Skin epidermis (tissue), 12 donors: ENCODE measurements at regions not wholly inside any gene's neighbourhood (a gene's known extent, or its start where the extent isn't known, plus 50 kb on each side); places are given as distances from the start of the nearest gene placed in this dataset.
A peak's percentile ranks its signal among the peaks of the same experiment; 100 is the strongest.
"Not testable (repeated sequence)": the region's sequence is repeated elsewhere in the genome, so short reads cannot be mapped to it uniquely, and the experiment has no call there.

Experiments
- H3K27ac ChIP-seq, 21 experiments: fragments of 200-600 bp; sonication (generic) in 11 of 21; one replicate each; pipeline ENCODE4 v1.5.0; 2020; ENCODE audit warnings: mild to moderate bottlenecking in 3 of 21, inconsistent platforms in 2 of 21, moderate library complexity in 2 of 21
- H3K4me3 ChIP-seq, 7 experiments: fragments of 200-600 bp; sonication (generic) in 2 of 7; one replicate each; pipeline ENCODE4 v1.5.0; 2020; ENCODE audit warnings: inconsistent platforms in 2 of 7, mild to moderate bottlenecking in 2 of 7, moderate library complexity in 1 of 7

GRCh38 chr11:119586181-119586580, 142.8 kb downstream of the NECTIN1 start:
- no peak overlapping the region for H3K4me3 ChIP-seq
- peak overlapping the region in 11 of 21 experiments; percentile 79 to 96 (median 86) for H3K27ac ChIP-seq

- H3K4me3 ChIP-seq = peak overlapping the region; percentile 25 to 37 (median 33)
- H3K27ac ChIP-seq = peak overlapping the region; percentile 15 to 96 (median 86)
Observed at GRCh38 chr11:119585043-119585781, 143.8 kb downstream of the NECTIN1 start.

GRCh38 chr11:119584193-119585042, 144.6 kb downstream of the NECTIN1 start:
- H3K4me3 ChIP-seq = peak overlapping the region; percentile 25 to 37 (median 33)
- peak overlapping the region; percentile 15 to 96 (median 86) for H3K27ac ChIP-seq

- Histone ChIP-seq H3K4me3 (no peak overlapping the region), H3K27ac (peak overlapping the region in 8 of 21 experiments; percentile 80 to 96 (median 88))
Observed at GRCh38 chr11:119583585-119583984, 145.4 kb downstream of the NECTIN1 start.

GRCh38 chr11:119581396-119581795, 147.6 kb downstream of the NECTIN1 start:
- H3K27ac ChIP-seq, H3K4me3 ChIP-seq: not testable (repeated sequence)

GRCh38 chr11:119580751-119581150, 148.2 kb downstream of the NECTIN1 start:
- Histone ChIP-seq H3K4me3 (no peak overlapping the region), H3K27ac (no peak overlapping the region)

- no peak overlapping the region for H3K27ac ChIP-seq
- no peak overlapping the region for H3K4me3 ChIP-seq
Observed at GRCh38 chr11:119580081-119580480, 148.9 kb downstream of the NECTIN1 start.

- no peak overlapping the region for H3K27ac ChIP-seq
- no peak overlapping the region for H3K4me3 ChIP-seq
Observed at GRCh38 chr11:119578521-119579191, 150.3 kb downstream of the NECTIN1 start.

- Histone ChIP-seq H3K4me3 (no peak overlapping the region), H3K27ac (peak overlapping the region in 1 of 21 experiments; percentile 30)
Observed at GRCh38 chr11:119573858-119574257, 150.9 kb upstream of the THY1 start.

GRCh38 chr11:119572481-119573424, 149.8 kb upstream of the THY1 start:
- peak overlapping the region in 7 of 21 experiments; percentile 27 to 67 (median 45) for H3K27ac ChIP-seq
- H3K4me3 ChIP-seq = no peak overlapping the region

GRCh38 chr11:119571311-119571710, 148.3 kb upstream of the THY1 start:
- Histone ChIP-seq H3K27ac (peak overlapping the region in 2 of 21 experiments; percentile 16 to 17), H3K4me3 (no peak overlapping the region)

GRCh38 chr11:119567688-119568582, 145.0 kb upstream of the THY1 start:
- Histone ChIP-seq H3K4me3 (no peak overlapping the region), H3K27ac (peak overlapping the region in 2 of 21 experiments; percentile 5 to 13)

GRCh38 chr11:119566319-119566718, 143.3 kb upstream of the THY1 start:
- Histone ChIP-seq H3K4me3 (no peak overlapping the region), H3K27ac (no peak overlapping the region)

- H3K4me3 ChIP-seq, H3K27ac ChIP-seq: not testable (repeated sequence)
Observed at GRCh38 chr11:119565693-119566092, 142.7 kb upstream of the THY1 start.

GRCh38 chr11:119560961-119561360, 138.0 kb upstream of the THY1 start:
- Histone ChIP-seq H3K4me3 (no peak overlapping the region), H3K27ac (no peak overlapping the region)

GRCh38 chr11:119560291-119560690, 137.3 kb upstream of the THY1 start:
- no peak overlapping the region for H3K27ac ChIP-seq
- no peak overlapping the region for H3K4me3 ChIP-seq

GRCh38 chr11:119552106-119552485, 129.1 kb upstream of the THY1 start:
- Histone ChIP-seq H3K27ac (no peak overlapping the region), H3K4me3 (no peak overlapping the region)

- Histone ChIP-seq H3K4me3 (no peak overlapping the region), H3K27ac (no peak overlapping the region)
Observed at GRCh38 chr11:119551420-119552105, 128.6 kb upstream of the THY1 start.
